ENCODE measurements at regions not wholly inside any gene's neighbourhood (a gene's known extent, or its start where the extent isn't known, plus 50 kb on each side); places are given as distances from the start of the nearest gene placed in this dataset.
A peak's percentile ranks its signal among the peaks of the same experiment; 100 is the strongest.

DNA sequence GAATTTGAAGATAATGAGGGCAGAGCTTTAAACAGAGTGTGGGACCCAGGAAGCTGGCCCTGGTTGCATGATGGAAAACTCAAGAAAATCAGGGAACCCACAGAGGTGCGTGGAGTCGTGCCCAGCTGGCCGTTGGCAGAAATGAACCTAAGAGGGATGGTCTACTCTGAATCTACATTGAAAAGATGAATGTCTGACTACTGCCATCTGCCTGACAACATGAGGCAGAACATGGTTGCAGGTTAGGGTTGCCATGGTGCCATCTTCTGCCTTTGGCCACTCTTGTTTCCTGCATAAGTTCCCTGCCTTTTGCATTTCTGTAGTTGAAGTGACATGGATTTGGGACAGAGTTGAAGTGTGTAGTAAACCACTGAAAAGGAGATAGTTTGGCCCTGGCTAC lies 138.5 kb upstream of the COBL start:
- Histone ChIP-seq H3K9me3 (no peaks in the 10 kb centered on the region), H3K4me3 (no peak overlapping the region), H3K27me3 (no peaks in the 10 kb centered on the region), H3K4me1 (peaks cover 3% of the 10 kb centered on the region), H3K27ac (no peak overlapping the region), H3K36me3 (ENCODE audit: low read depth, missing control alignments) (no peaks in the 10 kb centered on the region)
- TF ChIP-seq POLR2A (IDR thresholded peaks at IDR 0.05) (no peak), CTCF (IDR thresholded peaks at IDR 0.05) (no peak)
- no peak for DNase-seq
- 62 to 85% methylated on average over 3 of the region's 3 CpGs for WGBS, 2 donors
- intact Hi-C loops (cut with DNase I; ENCODE audit: low total_unique reads): no loop called here

GRCh38 chr7:51452694-51453093 lies 136.1 kb upstream of the COBL start:
- H3K36me3 ChIP-seq (ENCODE audit: low read depth, missing control alignments): no peaks in the 10 kb centered on the region
- DNase-seq: no peak
- TF ChIP-seq POLR2A (IDR thresholded peaks at IDR 0.05) (no peak), CTCF (IDR thresholded peaks at IDR 0.05) (no peak)
- 50 to 92% methylated on average over 1 of the region's 1 CpG for WGBS, 2 donors
- H3K9me3 ChIP-seq: no peaks in the 10 kb centered on the region
- peaks cover 3% of the 10 kb centered on the region for H3K4me1 ChIP-seq
- no peak overlapping the region for H3K4me3 ChIP-seq
- intact Hi-C loops (cut with DNase I; ENCODE audit: low total_unique reads): no loop called here
- no peak overlapping the region for H3K27ac ChIP-seq
- H3K27me3 ChIP-seq: no peaks in the 10 kb centered on the region

GRCh38 chr7:51451751-51452476 lies 135.3 kb upstream of the COBL start:
- DNase-seq: no peak
- WGBS, 2 donors: 71 to 76% methylated on average over 10 of the region's 10 CpGs
- H3K36me3 ChIP-seq (ENCODE audit: low read depth, missing control alignments): no peaks in the 10 kb centered on the region
- no peak overlapping the region for H3K27ac ChIP-seq
- H3K4me3 ChIP-seq: no peak overlapping the region
- H3K4me1 ChIP-seq: peaks cover 3% of the 10 kb centered on the region
- H3K27me3 ChIP-seq: no peaks in the 10 kb centered on the region
- TF ChIP-seq POLR2A (IDR thresholded peaks at IDR 0.05) (no peak), CTCF (IDR thresholded peaks at IDR 0.05) (no peak)
- intact Hi-C loops (cut with DNase I; ENCODE audit: low total_unique reads): no loop called here
- H3K9me3 ChIP-seq: no peaks in the 10 kb centered on the region

GRCh38 chr7:51450541-51450940 lies 133.9 kb upstream of the COBL start:
- no peak overlapping the region for H3K4me3 ChIP-seq
- intact Hi-C loops (cut with DNase I; ENCODE audit: low total_unique reads): no loop called here
- WGBS, 2 donors: 84 to 92% methylated on average over 6 of the region's 6 CpGs
- no peaks in the 10 kb centered on the region for H3K9me3 ChIP-seq
- no peak for DNase-seq
- no peak for TF ChIP-seq POLR2A (IDR thresholded peaks at IDR 0.05)
- TF ChIP-seq CTCF (IDR thresholded peaks at IDR 0.05): no peak
- no peaks in the 10 kb centered on the region for H3K27me3 ChIP-seq
- H3K27ac ChIP-seq: no peak overlapping the region
- no peaks in the 10 kb centered on the region for H3K4me1 ChIP-seq
- no peaks in the 10 kb centered on the region for H3K36me3 ChIP-seq (ENCODE audit: low read depth, missing control alignments)

- intact Hi-C loops (cut with DNase I; ENCODE audit: low total_unique reads): no loop called here
- no peak for TF ChIP-seq CTCF (IDR thresholded peaks at IDR 0.05)
- no peak for TF ChIP-seq POLR2A (IDR thresholded peaks at IDR 0.05)
- no peaks in the 10 kb centered on the region for H3K27me3 ChIP-seq
- H3K4me1 ChIP-seq: no peaks in the 10 kb centered on the region
- DNase-seq: no peak
- no peaks in the 10 kb centered on the region for H3K9me3 ChIP-seq
- WGBS, 2 donors: 34 to 56% methylated on average over 5 of the region's 5 CpGs
- no peaks in the 10 kb centered on the region for H3K36me3 ChIP-seq (ENCODE audit: low read depth, missing control alignments)
- peak overlapping the region in 1 of 2 donors; percentile 21 for H3K4me3 ChIP-seq
- no peak overlapping the region for H3K27ac ChIP-seq
Observed at GRCh38 chr7:51446785-51447184, 130.2 kb upstream of the COBL start.

Measured in testis (tissue), 2 donors.